ENCODE measurements at regions not wholly inside any gene's neighbourhood (a gene's known extent, or its start where the extent isn't known, plus 50 kb on each side); places are given as distances from the start of the nearest gene placed in this dataset.

DNA sequence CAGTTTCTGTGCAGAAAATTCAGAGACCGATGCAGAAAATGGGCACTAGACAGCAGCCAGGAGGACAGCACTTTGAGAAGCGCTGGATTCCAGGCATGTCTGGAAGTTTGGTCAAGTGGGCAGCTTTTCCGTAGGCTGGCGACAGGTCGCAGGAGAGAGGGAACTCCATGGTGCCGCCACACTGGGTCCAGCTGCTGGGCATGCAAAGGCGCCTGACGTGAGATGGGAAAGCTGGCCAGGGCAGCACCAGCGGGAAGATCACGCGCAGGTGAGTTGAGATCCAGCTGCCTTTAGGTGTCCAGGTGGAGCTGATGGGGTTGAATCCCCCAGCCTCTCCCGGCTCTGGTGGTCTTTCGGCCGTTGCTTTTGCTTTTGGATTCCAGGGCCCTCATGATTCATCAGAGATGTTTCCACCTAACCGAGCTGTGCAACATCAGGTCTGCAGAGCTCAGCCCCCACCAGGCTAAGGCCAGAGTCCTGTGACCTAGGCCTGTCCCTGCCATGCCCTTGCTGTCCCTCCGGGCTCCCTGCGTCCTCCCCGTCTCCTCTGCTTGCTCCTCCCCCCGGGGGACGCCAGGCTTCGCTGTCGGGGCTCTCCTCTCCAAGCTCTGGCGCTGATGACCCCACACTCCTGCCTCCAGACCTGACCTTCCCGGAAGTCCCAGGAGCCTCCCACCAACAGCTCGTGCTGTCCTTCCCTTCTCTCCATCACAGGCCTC lies 1001.7 kb downstream of the BRD1 start:
- no peak overlapping the region for H3K4me3 ChIP-seq (ENCODE audit: low read depth, low read length)
- TF ChIP-seq CTCF (IDR thresholded peaks at IDR 0.05; ENCODE audit: control insufficient read depth, extremely low read depth, insufficient read depth): no peak
- no peak for DNase-seq (ENCODE audit: low read depth)

- no peak for DNase-seq (ENCODE audit: low read depth)
- TF ChIP-seq CTCF (IDR thresholded peaks at IDR 0.05; ENCODE audit: control insufficient read depth, extremely low read depth, insufficient read depth): no peak
- H3K4me3 ChIP-seq (ENCODE audit: low read depth, low read length): no peak overlapping the region
Observed at GRCh38 chr22:48824712-48825651, 1002.7 kb downstream of the BRD1 start.

- TF ChIP-seq CTCF (IDR thresholded peaks at IDR 0.05; ENCODE audit: control insufficient read depth, extremely low read depth, insufficient read depth): no peak
- H3K4me3 ChIP-seq (ENCODE audit: low read depth, low read length): no peak overlapping the region
- DNase-seq (ENCODE audit: low read depth): no peak
Observed at GRCh38 chr22:48823941-48824340, 1003.7 kb downstream of the BRD1 start.

GRCh38 chr22:48822278-48823233 lies 1005.1 kb downstream of the BRD1 start:
- DNase-seq (ENCODE audit: low read depth): no peak
- H3K4me3 ChIP-seq (ENCODE audit: low read depth, low read length): no peak overlapping the region
- TF ChIP-seq CTCF (IDR thresholded peaks at IDR 0.05; ENCODE audit: control insufficient read depth, extremely low read depth, insufficient read depth): no peak

DNA sequence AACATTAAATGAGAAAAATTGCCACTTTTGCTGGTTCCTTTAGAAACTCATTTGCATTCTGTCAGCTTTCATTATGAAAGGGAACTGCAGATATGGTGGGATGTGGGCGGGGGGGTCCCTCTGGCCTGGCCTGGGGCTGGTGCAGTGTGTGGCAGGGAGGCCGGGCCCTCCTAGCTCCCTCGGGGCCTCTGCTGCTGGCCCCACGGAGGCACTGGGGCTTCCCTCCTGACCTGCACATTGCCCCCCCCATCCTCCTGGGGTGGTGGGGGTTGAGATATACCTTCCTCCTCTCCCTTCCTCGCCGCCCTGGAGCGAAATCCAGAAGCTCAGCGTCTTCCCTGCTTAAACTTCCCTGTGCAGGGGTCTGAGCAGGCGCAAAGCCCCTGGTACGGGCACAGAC lies 1005.9 kb downstream of the BRD1 start:
- no peak for DNase-seq (ENCODE audit: low read depth)
- no peak for TF ChIP-seq CTCF (IDR thresholded peaks at IDR 0.05; ENCODE audit: control insufficient read depth, extremely low read depth, insufficient read depth)
- no peak overlapping the region for H3K4me3 ChIP-seq (ENCODE audit: low read depth, low read length)

- no peak overlapping the region for H3K4me3 ChIP-seq (ENCODE audit: low read depth, low read length)
- no peak for DNase-seq (ENCODE audit: low read depth)
- no peak for TF ChIP-seq CTCF (IDR thresholded peaks at IDR 0.05; ENCODE audit: control insufficient read depth, extremely low read depth, insufficient read depth)
Observed at GRCh38 chr22:48821346-48821690, 1006.4 kb downstream of the BRD1 start.
